Ovary (tissue), 3 donors: ENCODE measurements at regions not wholly inside any gene's neighbourhood (a gene's known extent, or its start where the extent isn't known, plus 50 kb on each side); places are given as distances from the start of the nearest gene placed in this dataset.

Experiments used
- EP300 ChIP-seq: sonication (generic); formaldehyde crosslinking; IDR thresholded peaks from one replicate; pipeline ENCODE4 v1.6.1; 2017; ENCODE audit warnings: antibody characterized with exemption
- POLR2A ChIP-seq: fragments of 450-650 bp; IDR thresholded peaks from one replicate; pipeline ENCODE4 v1.6.1; 2017; ENCODE audit warnings: antibody characterized with exemption, mild to moderate bottlenecking, moderate library complexity
- TF ChIP-seq, protein P1 (sequence below), 3 donors: fragments of 450-650 bp in 2 of 3; fragments of 200-600 bp in 1 of 3; IDR thresholded peaks; one replicate each; pipeline versions ENCODE4 v1.5.1 to v1.8.0; 2016 to 2022; ENCODE audit warnings: antibody characterized with exemption in 3 of 3, mild to moderate bottlenecking in 1 of 3
- donor health status: DM: no; HTN: no; CAD: no.

DNA sequence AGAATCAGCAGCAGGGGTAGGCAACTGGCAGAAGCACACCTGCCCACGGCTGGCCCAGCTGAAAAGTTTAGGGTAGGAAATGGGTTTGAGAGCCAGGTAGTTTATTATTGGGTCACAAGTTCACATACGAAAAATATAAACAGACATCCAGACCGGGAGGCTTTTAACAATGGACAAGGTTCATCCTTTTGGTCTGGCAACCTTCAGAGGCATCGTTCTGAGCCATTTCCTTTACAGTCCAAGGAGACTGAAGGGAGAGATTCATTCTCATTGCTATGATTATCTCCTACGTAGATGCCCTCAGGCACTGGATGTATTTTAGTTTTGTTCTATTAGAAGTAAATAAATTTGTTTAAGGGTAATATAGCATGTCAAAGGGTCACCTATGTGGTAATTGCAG lies 248.0 kb upstream of the THBS1 start:
- TF ChIP-seq, protein P1, sequence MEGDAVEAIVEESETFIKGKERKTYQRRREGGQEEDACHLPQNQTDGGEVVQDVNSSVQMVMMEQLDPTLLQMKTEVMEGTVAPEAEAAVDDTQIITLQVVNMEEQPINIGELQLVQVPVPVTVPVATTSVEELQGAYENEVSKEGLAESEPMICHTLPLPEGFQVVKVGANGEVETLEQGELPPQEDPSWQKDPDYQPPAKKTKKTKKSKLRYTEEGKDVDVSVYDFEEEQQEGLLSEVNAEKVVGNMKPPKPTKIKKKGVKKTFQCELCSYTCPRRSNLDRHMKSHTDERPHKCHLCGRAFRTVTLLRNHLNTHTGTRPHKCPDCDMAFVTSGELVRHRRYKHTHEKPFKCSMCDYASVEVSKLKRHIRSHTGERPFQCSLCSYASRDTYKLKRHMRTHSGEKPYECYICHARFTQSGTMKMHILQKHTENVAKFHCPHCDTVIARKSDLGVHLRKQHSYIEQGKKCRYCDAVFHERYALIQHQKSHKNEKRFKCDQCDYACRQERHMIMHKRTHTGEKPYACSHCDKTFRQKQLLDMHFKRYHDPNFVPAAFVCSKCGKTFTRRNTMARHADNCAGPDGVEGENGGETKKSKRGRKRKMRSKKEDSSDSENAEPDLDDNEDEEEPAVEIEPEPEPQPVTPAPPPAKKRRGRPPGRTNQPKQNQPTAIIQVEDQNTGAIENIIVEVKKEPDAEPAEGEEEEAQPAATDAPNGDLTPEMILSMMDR (IDR thresholded peaks at IDR 0.05) = no peak
- TF ChIP-seq EP300 (no peak), POLR2A (no peak)
